ENCODE measurements at regions not wholly inside any gene's neighbourhood (a gene's known extent, or its start where the extent isn't known, plus 50 kb on each side); places are given as distances from the start of the nearest gene placed in this dataset.

- TF ChIP-seq, protein P1, sequence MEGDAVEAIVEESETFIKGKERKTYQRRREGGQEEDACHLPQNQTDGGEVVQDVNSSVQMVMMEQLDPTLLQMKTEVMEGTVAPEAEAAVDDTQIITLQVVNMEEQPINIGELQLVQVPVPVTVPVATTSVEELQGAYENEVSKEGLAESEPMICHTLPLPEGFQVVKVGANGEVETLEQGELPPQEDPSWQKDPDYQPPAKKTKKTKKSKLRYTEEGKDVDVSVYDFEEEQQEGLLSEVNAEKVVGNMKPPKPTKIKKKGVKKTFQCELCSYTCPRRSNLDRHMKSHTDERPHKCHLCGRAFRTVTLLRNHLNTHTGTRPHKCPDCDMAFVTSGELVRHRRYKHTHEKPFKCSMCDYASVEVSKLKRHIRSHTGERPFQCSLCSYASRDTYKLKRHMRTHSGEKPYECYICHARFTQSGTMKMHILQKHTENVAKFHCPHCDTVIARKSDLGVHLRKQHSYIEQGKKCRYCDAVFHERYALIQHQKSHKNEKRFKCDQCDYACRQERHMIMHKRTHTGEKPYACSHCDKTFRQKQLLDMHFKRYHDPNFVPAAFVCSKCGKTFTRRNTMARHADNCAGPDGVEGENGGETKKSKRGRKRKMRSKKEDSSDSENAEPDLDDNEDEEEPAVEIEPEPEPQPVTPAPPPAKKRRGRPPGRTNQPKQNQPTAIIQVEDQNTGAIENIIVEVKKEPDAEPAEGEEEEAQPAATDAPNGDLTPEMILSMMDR (IDR thresholded peaks at IDR 0.05 in 4 of 5, conservative IDR thresholded peaks at IDR 0.05 in 1 of 5): no peak
- no peak for TF ChIP-seq POLR2A (IDR thresholded peaks at IDR 0.05)
These were observed 1656.1 kb downstream of the KCNT2 start for GRCh38 chr1:194952171-194952570.
